ENCODE measurements at regions not wholly inside any gene's neighbourhood (a gene's known extent, or its start where the extent isn't known, plus 50 kb on each side); places are given as distances from the start of the nearest gene placed in this dataset.

DNA sequence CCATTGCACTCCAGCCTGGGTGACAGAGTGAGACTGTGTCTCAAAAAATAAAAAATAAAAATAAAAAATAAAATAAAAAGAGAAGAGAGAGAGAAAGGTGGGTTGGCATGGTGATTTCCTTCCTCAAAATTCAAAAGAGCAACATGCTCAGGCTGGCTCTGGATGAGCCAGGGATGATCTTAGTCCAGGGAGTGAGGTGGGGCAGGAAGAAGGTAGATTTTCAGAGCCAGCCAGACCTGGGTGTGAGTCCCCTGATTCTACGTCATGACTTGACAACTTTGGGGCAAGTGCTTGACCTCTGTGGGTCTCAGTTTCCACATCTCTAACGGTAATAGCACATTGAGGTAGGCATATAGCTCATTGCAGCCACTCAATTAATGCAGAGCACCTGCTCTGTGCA is 109.4 kb upstream of the CTBP2 start:
- Histone ChIP-seq H3F3A (ENCODE audit: insufficient read depth, low read depth) (peaks cover 10% of the 10 kb centered on the region; the same call in 1 of the 2 replicates), H3K4me1 (replicated peaks; ENCODE audit: insufficient read depth) (peaks cover 10% of the 10 kb centered on the region; the same call in 1 of the 2 replicates), H3K79me2 (ENCODE audit: low read depth) (no peaks in the 10 kb centered on the region), H3K27me3 (ENCODE audit: insufficient read depth, low read depth) (no peaks in the 10 kb centered on the region), H3K4me2 (no peak overlapping the region), H4K20me1 (ENCODE audit: insufficient read depth) (no peaks in the 10 kb centered on the region), H3K27ac (no peak overlapping the region), H3K36me3 (ENCODE audit: low read depth) (no peaks in the 10 kb centered on the region), H3K9me3 (ENCODE audit: insufficient read depth, low read depth) (no peaks in the 10 kb centered on the region), H3K9me2 (ENCODE audit: insufficient read depth) (no peaks in the 10 kb centered on the region), H2AFZ (no peak overlapping the region), H3K4me3 (no peak overlapping the region)
- no peak for DNase-seq
- no peak for TF ChIP-seq CTCF (conservative IDR thresholded peaks at IDR 0.05)
- no peak for TF ChIP-seq EZH2 (IDR thresholded peaks at IDR 0.05; ENCODE audit: low read depth)
- POLR2A ChIA-PET (ENCODE audit: unreplicated experiment), result no interaction called here
- BruUV-seq (replicated peaks), result no TSS peak
- intact Hi-C loops (cut with micrococcal nuclease; ENCODE audit: unreplicated experiment), result no loop called here
- CTCF ChIA-PET, result no interaction called here

DNA sequence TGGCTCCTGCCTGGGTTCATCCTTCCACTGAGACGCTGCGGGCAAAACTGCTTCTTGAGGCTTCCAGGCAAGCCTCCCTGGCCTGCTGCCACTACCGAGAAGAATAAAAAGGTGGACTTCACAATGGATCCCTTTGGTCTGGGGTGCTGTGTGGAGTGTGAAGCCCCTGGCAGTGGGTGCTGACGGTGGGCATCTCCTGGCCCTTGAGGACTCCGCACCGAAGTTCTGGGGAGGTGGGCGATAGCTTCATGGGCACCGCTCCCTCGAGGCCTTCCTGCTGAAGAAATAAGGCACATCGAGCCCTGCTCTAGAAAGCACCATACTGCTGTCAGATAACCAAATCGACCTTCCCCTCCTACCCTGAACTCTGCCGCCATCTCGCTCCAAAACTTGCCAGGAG is 106.6 kb upstream of the CTBP2 start:
- peaks cover 37% of the 10 kb centered on the region for H3K4me1 ChIP-seq (replicated peaks; ENCODE audit: insufficient read depth)
- BruUV-seq (replicated peaks), result no TSS peak
- peaks cover 33% of the 10 kb centered on the region for H3F3A ChIP-seq (ENCODE audit: insufficient read depth, low read depth)
- H3K9me3 ChIP-seq (ENCODE audit: insufficient read depth, low read depth), result no peaks in the 10 kb centered on the region
- no peak overlapping the region for H3K27ac ChIP-seq
- CTCF ChIA-PET, result no interaction called here
- no peak for DNase-seq
- no peaks in the 10 kb centered on the region for H3K79me2 ChIP-seq (ENCODE audit: low read depth)
- no peaks in the 10 kb centered on the region for H4K20me1 ChIP-seq (ENCODE audit: insufficient read depth)
- H3K36me3 ChIP-seq (ENCODE audit: low read depth), result no peaks in the 10 kb centered on the region
- POLR2A ChIA-PET (ENCODE audit: unreplicated experiment), result interaction anchor here (0.6 kb wide), 1 partner anchor 356 kb away, joined by 4 read pairs; no protein-coding TSS in a partner anchor
- no peak overlapping the region for H3K4me3 ChIP-seq
- H3K9me2 ChIP-seq (ENCODE audit: insufficient read depth), result no peaks in the 10 kb centered on the region
- no peaks in the 10 kb centered on the region for H3K27me3 ChIP-seq (ENCODE audit: insufficient read depth, low read depth)
- no peak for TF ChIP-seq CTCF (conservative IDR thresholded peaks at IDR 0.05)
- TF ChIP-seq EZH2 (IDR thresholded peaks at IDR 0.05; ENCODE audit: low read depth), result no peak
- H2AFZ ChIP-seq, result no peak overlapping the region
- no peak overlapping the region for H3K4me2 ChIP-seq
- intact Hi-C loops (cut with micrococcal nuclease; ENCODE audit: unreplicated experiment), result no loop called here

DNA sequence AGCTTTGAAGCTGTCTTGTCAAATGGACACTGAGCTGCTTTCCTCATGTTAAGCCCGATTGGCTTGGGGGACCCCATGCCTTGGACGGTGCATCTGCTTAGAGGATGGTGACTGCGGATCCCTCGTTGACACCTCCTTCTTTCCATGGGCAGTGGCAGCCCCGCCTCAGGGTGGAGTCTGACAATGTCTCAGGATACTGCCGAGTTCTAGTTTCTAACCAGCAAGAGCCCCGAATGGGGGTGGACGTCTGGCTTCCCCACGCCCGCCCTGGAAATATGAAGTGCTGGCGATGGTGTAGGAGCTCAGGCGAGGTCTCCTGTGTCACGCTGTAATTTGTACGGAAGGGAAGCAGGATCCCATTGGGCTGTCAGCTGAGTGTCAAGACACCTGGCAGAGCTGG is 106.2 kb upstream of the CTBP2 start:
- H2AFZ ChIP-seq, result no peak overlapping the region
- H4K20me1 ChIP-seq (ENCODE audit: insufficient read depth), result no peaks in the 10 kb centered on the region
- H3K9me2 ChIP-seq (ENCODE audit: insufficient read depth), result no peaks in the 10 kb centered on the region
- peaks cover 33% of the 10 kb centered on the region for H3F3A ChIP-seq (ENCODE audit: insufficient read depth, low read depth)
- H3K27me3 ChIP-seq (ENCODE audit: insufficient read depth, low read depth), result no peaks in the 10 kb centered on the region
- H3K4me3 ChIP-seq, result no peak overlapping the region
- no peaks in the 10 kb centered on the region for H3K9me3 ChIP-seq (ENCODE audit: insufficient read depth, low read depth)
- CTCF ChIA-PET, result no interaction called here
- BruUV-seq (replicated peaks), result no TSS peak
- no peak for DNase-seq
- no peaks in the 10 kb centered on the region for H3K79me2 ChIP-seq (ENCODE audit: low read depth)
- TF ChIP-seq CTCF (conservative IDR thresholded peaks at IDR 0.05), result no peak
- TF ChIP-seq EZH2 (IDR thresholded peaks at IDR 0.05; ENCODE audit: low read depth), result no peak
- no peak overlapping the region for H3K27ac ChIP-seq
- POLR2A ChIA-PET (ENCODE audit: unreplicated experiment), result interaction anchor here (0.6 kb wide), 1 partner anchor 357 kb away, joined by 4 read pairs; no protein-coding TSS in a partner anchor
- H3K36me3 ChIP-seq (ENCODE audit: low read depth), result no peaks in the 10 kb centered on the region
- no peak overlapping the region for H3K4me2 ChIP-seq
- H3K4me1 ChIP-seq (replicated peaks; ENCODE audit: insufficient read depth), result peaks cover 41% of the 10 kb centered on the region
- intact Hi-C loops (cut with micrococcal nuclease; ENCODE audit: unreplicated experiment), result no loop called here
